GM19372 (cell line): ENCODE measurements at regions not wholly inside any gene's neighbourhood (a gene's known extent, or its start where the extent isn't known, plus 50 kb on each side); places are given as distances from the start of the nearest gene placed in this dataset.

ENCODE experiments used
- ATAC-seq: cut with Tn5 transposase; IDR thresholded peaks from one replicate; pipeline ENCODE4 v1.9.1; 2021; ENCODE audit warnings: mild to moderate bottlenecking, low read depth, moderate library complexity; ENCODE audit not compliant: unreplicated experiment

- ATAC-seq = no peak
These were observed 99.4 kb upstream of the CTTNBP2 start for GRCh38 chr7:117972606-117973005.

DNA sequence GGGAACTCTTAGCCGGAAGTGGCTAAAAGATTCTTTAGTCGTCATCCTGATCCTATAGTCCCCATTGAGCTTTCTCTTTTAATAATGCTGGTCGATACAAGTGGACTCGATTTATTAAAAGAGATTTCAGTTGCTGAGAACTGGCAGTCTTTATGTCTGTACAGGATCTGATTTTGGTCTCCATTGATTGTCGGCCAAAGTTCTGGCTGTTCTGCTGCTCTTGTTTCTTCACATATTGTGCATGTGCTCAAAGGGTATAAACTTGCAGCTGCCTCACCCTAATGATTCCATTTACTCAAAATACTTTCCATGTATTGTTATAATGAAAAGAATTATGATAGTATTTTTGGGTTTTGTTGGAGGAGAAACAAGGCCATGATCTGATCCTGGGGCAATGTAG is 100.7 kb upstream of the CTTNBP2 start:
- ATAC-seq = no peak

DNA sequence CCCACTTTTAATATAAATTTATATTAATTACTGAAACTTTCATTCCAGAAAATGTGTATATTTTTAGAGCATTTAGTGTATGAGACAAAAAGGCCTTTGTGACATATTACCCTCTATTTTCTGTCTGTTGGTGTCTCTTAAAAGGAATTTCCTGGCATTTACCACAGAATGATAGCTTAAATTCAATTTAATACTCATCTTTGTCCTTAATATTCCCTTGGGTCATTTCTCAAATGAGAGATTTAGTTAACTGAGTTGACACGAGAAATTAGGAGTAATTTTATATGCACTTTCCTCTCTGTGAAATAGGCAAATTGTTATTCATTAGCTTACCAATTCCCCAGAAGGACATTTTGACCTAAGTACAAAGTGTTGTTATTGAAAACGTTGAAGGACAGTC is 101.7 kb upstream of the CTTNBP2 start:
- ATAC-seq = no peak

DNA sequence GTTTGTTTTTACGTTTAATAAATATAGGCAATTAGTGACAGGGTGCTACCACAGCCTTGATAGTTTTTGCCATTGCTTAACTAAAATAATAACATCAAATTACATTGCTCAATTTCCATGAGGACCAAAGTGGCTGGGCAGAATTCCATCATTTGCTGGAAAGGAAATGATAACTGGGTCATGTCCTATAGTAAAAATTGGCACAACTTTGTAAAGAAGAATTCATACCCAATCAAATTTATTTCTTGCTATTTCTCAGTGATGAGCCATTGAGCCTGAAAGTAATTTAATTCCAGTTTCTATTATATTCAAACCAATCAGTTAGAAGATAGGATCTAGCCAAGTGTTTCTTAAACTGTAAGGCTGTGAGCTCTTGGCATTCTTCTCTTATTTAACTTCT is 102.2 kb upstream of the CTTNBP2 start:
- no peak for ATAC-seq

GRCh38 chr7:117979954-117980497 is 106.8 kb upstream of the CTTNBP2 start:
- no peak for ATAC-seq

GRCh38 chr7:117982071-117983055 is 109.1 kb upstream of the CTTNBP2 start:
- no peak for ATAC-seq

GRCh38 chr7:117986645-117987269 is 113.5 kb upstream of the CTTNBP2 start:
- ATAC-seq = no peak

DNA sequence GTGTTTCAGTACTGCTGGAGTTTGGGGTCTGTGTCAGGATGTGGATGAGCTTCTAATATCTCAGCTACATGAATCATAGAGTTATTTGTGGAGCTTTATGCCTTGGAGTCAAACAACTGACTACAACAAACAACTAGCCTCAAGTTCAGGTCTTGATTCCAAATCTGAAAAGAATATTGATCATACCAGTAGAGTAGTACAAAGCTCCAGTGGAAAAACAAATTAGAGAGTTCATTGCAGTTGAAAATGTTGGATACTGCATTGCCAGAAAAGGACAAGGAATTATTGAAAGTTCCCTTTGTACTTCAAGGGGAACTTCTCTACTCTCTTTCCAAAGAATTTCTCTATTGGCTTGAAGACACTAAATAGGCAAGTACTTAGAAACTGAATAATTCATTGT is 117.6 kb upstream of the CTTNBP2 start:
- no peak for ATAC-seq

- ATAC-seq = no peak
These were observed 119.6 kb upstream of the CTTNBP2 start for GRCh38 chr7:117992635-117993376.

DNA sequence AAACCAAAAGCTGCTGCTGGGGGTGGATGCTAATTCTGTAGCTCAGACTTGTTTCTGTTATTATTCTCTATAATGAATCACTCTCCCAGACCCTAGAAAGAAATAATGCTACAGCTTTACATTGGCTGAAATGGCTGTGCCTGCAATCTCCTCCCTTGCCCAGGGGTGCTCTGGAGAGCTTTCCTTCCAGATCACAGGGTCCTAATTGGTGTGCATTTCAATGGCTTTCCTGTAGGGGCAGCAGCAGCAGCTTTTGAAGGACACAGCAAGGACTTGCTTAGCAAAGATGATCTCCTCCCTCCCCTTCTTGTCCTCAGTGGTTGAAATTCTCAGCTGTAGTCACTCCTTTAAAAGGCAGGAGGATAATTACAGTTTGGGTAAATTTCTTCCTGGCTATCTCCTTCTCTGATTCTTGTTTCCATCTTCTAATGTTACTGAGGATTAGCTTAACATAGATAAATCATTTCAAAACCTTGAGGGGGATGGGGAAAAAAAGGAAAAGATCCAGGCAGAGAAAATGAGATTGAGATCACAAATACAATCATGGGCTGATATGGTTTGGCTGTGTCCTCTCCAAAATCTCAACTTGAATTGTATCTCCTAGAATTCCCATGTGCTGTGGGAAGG is 120.2 kb upstream of the CTTNBP2 start:
- ATAC-seq = peak; percentile 99

- no peak for ATAC-seq
These were observed 122.8 kb upstream of the CTTNBP2 start for GRCh38 chr7:117995850-117996650.

- no peak for ATAC-seq
These were observed 124.9 kb upstream of the CTTNBP2 start for GRCh38 chr7:117997862-117998825.

DNA sequence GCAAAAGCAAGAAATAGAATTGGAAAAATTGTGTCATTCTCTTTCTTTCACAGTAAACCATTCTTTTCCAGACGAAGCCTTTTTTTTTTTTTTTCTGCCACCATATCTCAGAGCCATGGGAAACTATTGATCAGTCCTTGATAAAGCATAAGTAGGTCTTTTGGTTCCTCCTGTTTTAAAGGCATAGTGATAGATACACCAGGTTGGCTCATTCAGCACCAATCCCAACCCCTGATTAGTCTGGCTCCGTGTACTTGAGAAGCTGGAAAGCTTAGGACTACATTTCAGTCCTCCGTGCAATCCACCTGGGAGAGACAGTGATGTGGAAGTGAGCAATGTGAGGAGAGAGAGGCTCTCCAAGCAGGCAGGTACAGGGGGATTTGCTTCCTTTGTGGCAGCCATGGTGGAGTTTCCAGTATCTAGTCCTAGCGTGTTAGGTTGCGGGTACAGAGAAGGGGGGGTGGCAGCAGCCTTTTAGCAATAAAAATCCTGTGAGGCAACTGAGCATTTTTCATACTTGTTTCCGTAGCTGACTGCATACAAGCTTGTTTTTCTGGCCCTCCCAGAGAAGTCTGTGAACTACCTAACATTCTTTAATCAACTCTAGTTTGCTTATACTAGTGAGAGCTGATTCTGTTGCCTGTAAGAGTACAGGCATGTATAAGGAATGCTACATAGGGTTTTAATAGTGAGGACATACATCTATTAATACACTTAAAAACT is 127.4 kb upstream of the CTTNBP2 start:
- no peak for ATAC-seq

GRCh38 chr7:118003476-118003875 is 130.2 kb upstream of the CTTNBP2 start:
- no peak for ATAC-seq

- no peak for ATAC-seq
These were observed 131.8 kb upstream of the CTTNBP2 start for GRCh38 chr7:118005026-118005425.

- no peak for ATAC-seq
These were observed 133.7 kb upstream of the CTTNBP2 start for GRCh38 chr7:118006979-118007378.

DNA sequence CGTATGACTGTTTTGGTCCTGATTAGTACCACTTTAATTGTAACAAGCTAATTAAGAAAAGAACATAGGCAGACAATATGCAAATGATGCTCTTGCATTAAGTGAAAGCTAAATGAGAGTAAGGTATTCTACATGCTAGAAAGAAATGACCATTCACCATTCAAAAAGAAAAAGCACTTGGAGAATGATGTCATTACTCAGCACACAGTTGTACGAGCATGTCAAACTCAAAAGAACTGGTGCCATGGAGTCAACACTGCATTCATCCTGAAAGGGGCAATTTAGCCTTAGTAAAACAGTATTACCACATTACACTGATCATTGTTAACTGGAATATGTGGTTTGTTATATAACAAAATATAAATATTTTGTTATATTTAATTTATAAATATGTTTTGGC is 136.2 kb upstream of the CTTNBP2 start:
- ATAC-seq = no peak

- no peak for ATAC-seq
These were observed 138.4 kb upstream of the CTTNBP2 start for GRCh38 chr7:118011652-118012051.
